Nephron progenitor cell (in vitro differentiated cells): ENCODE measurements at regions not wholly inside any gene's neighbourhood (a gene's known extent, or its start where the extent isn't known, plus 50 kb on each side); places are given as distances from the start of the nearest gene placed in this dataset.
A peak's percentile ranks its signal among the peaks of the same experiment; 100 is the strongest.
"Not testable (repeated sequence)": the region's sequence is repeated elsewhere in the genome, so short reads cannot be mapped to it uniquely, and the experiment has no call there.

Experiments used
- DNase-seq: peaks from one replicate; pipeline ENCODE4 v3.0.0; 2021
- H3K27ac Mint-ChIP-seq: 2 replicates; pipeline ENCODE4 v1.8.0; 2021; ENCODE audit warnings: mild to moderate bottlenecking, moderate library complexity, mixed read lengths
- H3K27me3 Mint-ChIP-seq: 2 replicates; pipeline ENCODE4 v1.8.0; 2021; ENCODE audit warnings: mild to moderate bottlenecking, low read depth, mixed read lengths; ENCODE audit not compliant: poor library complexity
- H3K36me3 Mint-ChIP-seq: 2 replicates; pipeline ENCODE4 v1.8.0; 2021; ENCODE audit warnings: low read depth, mixed read lengths
- H3K4me1 Mint-ChIP-seq: 2 replicates; pipeline ENCODE4 v1.8.0; 2021; ENCODE audit warnings: mixed read lengths
- H3K4me3 Mint-ChIP-seq: 2 replicates; pipeline ENCODE4 v1.8.0; 2021; ENCODE audit warnings: mild to moderate bottlenecking, moderate library complexity, mixed read lengths
- H3K9me3 Mint-ChIP-seq: 2 replicates; pipeline ENCODE4 v1.8.0; 2021; ENCODE audit warnings: mild to moderate bottlenecking, moderate library complexity, mixed read lengths
- TF ChIP-seq, protein P1 (sequence below): fragments of 200-600 bp; sonication (generic); IDR thresholded peaks from 2 replicates; pipeline ENCODE4 v1.5.0; 2021; ENCODE audit warnings: antibody characterized with exemption

DNA sequence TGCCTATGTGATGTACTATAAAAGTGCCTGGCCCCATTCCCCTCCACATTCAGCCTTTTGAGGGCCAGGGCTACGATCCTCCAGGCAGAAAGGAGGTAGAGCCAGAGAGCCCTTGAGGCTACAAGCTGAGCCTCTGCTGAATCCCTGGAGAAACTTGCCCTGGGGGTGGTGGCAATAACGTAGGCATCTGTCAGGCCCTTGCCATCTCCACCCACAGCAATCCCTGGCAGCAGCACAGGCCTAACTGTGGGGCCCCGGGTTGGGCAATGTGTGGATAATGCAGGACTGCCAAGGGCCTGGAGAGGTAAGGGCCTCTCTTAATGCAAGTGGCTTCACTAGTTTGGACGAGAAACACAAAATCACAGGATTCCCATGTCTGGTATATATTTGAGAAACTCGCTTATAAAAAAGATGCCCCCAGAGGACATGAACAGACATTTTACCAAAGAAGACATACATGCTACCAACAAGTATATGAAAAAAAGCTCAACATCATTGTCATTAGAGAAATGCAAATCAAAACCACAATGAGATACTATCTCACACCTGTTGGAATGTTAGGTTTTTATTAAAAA, 99.0 kb downstream of the QRSL1 start:
- Mint-ChIP-seq H3K36me3 (no peaks in the 10 kb centered on the region), H3K27me3 (no peaks in the 10 kb centered on the region), H3K27ac (peak overlapping the region; percentile 27), H3K4me3 (no peak overlapping the region), H3K4me1 (peaks cover 5% of the 10 kb centered on the region), H3K9me3 (no peaks in the 10 kb centered on the region)
- TF ChIP-seq, protein P1, sequence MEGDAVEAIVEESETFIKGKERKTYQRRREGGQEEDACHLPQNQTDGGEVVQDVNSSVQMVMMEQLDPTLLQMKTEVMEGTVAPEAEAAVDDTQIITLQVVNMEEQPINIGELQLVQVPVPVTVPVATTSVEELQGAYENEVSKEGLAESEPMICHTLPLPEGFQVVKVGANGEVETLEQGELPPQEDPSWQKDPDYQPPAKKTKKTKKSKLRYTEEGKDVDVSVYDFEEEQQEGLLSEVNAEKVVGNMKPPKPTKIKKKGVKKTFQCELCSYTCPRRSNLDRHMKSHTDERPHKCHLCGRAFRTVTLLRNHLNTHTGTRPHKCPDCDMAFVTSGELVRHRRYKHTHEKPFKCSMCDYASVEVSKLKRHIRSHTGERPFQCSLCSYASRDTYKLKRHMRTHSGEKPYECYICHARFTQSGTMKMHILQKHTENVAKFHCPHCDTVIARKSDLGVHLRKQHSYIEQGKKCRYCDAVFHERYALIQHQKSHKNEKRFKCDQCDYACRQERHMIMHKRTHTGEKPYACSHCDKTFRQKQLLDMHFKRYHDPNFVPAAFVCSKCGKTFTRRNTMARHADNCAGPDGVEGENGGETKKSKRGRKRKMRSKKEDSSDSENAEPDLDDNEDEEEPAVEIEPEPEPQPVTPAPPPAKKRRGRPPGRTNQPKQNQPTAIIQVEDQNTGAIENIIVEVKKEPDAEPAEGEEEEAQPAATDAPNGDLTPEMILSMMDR = no peak
- DNase-seq = no peak

DNA sequence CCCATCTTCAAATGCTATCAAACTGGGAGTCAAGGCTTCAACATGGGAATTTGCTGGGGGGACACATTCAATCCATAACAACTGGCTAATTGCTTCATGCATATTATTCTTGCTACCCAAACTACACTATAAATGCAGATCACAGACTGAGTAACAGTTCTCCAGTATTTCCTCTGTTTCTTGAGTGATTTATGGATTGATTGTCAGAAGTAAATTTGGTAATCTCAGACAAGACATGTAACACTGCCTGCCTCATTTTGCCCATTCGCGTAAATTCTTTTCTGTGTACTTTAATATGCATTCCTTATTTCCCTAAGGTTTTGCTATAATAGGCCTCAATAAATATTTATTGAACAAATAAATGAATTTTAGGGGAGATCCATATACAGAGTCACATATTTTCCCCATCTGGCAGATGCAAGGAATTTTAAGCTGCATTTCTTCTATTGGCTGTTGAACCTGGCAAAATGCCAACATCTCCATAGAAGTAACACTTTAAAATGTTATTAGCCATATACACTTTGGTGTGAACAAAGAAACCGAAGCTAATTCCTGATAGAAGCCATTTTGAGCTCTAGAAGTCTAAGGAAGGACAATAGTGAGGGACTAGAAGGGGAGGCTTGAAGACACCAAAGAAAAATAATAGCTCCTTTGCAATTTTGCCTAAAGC, 98.2 kb downstream of the QRSL1 start:
- Mint-ChIP-seq H3K4me1 (peaks cover 5% of the 10 kb centered on the region), H3K36me3 (no peaks in the 10 kb centered on the region), H3K4me3 (no peak overlapping the region), H3K27me3 (no peaks in the 10 kb centered on the region), H3K9me3 (no peaks in the 10 kb centered on the region), H3K27ac (no peak overlapping the region)
- TF ChIP-seq, protein P1 = no peak
- DNase-seq = no peak

DNA sequence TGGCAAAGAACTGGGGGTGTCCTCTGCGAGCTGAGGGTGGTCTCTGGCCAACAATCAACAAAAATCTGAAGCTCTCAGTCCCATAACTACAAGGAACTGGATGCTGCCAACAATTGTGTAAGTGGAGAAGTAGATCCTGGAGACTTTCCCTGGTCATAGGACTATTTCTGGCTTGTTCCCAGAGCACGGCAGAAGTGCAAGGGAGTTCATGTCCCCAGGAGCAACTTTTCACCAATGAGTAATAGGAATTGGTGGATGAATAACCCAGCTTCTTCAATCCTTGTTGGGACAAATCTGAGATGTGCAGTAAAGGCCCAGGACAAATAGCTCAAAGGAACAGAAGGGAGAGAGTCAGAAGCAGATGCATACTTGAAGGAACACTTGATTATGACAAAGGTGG, 95.5 kb downstream of the QRSL1 start:
- no peak overlapping the region for H3K27ac Mint-ChIP-seq
- peaks cover 6% of the 10 kb centered on the region for H3K4me1 Mint-ChIP-seq
- H3K9me3 Mint-ChIP-seq = no peaks in the 10 kb centered on the region
- H3K36me3 Mint-ChIP-seq = no peaks in the 10 kb centered on the region
- no peak for DNase-seq
- H3K4me3 Mint-ChIP-seq = no peak overlapping the region
- no peaks in the 10 kb centered on the region for H3K27me3 Mint-ChIP-seq
- TF ChIP-seq, protein P1 = no peak

DNA sequence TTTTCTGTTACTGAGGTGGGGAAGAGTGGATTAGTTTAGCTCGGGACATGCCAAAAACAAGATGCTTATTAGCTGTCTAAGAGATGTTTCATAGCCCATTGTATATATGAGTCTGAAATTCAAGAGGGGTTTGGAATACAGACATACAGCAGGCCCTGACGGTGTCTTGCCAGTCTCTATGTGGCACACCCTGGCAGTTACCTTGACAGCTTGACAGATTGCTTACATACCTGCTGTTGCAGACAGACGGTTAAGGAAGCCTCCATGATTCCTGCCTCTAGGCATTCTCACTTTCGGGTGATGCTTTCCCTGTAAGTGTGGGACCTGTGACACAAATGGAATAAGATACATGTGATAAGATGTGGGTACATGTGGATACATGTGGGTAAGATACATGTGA, 95.0 kb downstream of the QRSL1 start:
- no peaks in the 10 kb centered on the region for H3K36me3 Mint-ChIP-seq

DNA sequence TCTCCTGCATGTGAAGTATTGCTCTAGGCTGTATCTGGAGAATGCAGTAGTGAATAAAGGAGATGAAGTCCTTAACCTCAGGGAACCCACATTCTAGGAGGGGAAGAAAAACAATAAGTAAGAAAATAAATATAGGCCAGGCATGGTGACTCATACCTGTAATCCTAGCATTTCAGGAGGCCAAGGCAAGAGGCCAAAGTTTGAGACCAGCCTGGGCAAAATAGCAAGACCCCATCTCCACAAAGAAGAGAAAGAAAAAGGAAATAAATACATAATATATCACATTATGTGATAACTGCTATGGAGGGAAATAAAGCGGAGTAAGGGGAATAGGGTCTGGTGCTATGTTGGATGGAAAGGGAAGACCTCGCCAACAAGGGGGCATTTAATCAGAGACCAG, 94.0 kb downstream of the QRSL1 start:
- H3K4me3 Mint-ChIP-seq, H3K27ac Mint-ChIP-seq, H3K9me3 Mint-ChIP-seq, H3K27me3 Mint-ChIP-seq, H3K36me3 Mint-ChIP-seq, DNase-seq: not testable (repeated sequence)
- peaks cover 13% of the 10 kb centered on the region for H3K4me1 Mint-ChIP-seq

More for the DNA sequence above, 95.0 kb downstream of the QRSL1 start:
- Mint-ChIP-seq H3K4me3 (no peak overlapping the region), H3K4me1 (peaks cover 6% of the 10 kb centered on the region), H3K9me3 (no peaks in the 10 kb centered on the region), H3K27ac (no peak overlapping the region), H3K27me3 (no peaks in the 10 kb centered on the region)
- TF ChIP-seq, protein P1 = no peak
- no peak for DNase-seq

DNA sequence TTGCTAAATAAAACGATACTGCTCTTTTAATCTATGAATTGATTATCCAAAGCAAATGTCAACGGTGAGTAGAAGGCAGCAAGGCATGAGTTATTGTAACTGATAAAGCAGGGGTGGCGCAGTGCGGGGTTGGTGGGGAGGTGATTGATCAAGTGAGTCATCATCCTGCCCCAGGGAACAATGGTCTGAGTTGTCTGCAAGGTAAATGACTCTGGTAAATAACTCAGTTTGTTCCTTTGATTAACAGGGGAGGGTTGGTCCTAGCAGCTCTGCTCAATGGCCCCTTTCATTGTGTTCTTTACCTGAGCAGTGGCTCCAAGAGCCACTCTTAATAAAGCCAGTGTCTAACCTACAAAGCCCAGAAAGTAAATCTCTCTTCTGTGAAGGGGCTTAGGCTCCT, 91.8 kb downstream of the QRSL1 start:
- H3K27me3 Mint-ChIP-seq, H3K9me3 Mint-ChIP-seq, DNase-seq, H3K36me3 Mint-ChIP-seq, H3K27ac Mint-ChIP-seq, H3K4me3 Mint-ChIP-seq: not testable (repeated sequence)
- peaks cover 14% of the 10 kb centered on the region for H3K4me1 Mint-ChIP-seq
